ENCODE measurements at regions not wholly inside any gene's neighbourhood (a gene's known extent, or its start where the extent isn't known, plus 50 kb on each side); places are given as distances from the start of the nearest gene placed in this dataset.

DNA sequence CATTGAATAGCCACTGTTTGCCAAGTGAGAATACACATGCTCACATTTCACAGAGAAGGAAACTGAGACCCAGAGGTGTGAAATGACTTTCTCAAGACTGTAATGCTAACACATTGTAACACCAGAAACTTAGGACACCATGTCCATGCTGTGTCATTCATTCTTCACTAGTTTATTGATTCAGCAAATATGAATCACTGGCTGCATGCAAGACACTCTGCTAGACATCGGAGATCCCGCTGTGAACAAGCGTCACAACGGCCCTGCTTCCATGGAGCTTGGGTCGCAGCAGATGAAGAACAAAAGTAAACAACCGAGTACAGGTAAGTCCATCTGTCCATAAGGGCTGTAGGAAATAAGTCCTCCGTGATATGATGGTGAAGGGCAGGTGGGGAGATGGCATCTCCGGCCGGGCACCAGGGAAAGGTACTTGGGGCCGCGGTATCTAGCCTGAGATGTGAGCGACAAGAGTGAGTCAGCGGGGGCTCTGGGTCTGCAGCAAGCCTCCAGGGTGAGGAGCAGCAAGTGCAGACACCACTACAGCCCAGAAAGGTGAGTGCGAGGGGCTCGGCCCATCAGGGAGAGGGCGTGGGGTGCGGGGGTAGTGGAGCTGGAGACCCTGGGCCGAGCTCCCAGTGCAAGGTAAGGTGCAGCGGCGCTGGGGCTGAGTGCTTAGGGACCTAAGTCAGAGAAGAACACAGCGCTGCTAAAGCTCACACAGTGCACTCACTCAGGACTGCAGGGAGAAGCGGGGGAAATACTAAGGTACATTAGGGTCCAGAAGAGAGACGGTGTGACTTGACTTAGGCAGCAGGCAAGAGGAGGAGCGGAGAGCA lies 391.2 kb downstream of the FBXO15 start:
- TF ChIP-seq POLR2A (IDR thresholded peaks at IDR 0.05) (no peak), CTCF (IDR thresholded peaks at IDR 0.05) (no peak), POLR2AphosphoS5 (IDR thresholded peaks at IDR 0.05) (no peak), EP300 (IDR thresholded peaks at IDR 0.05) (no peak)
- DNase-seq: no peak
- intact Hi-C loops (cut with DNase I): no loop called here
- no peaks in the 10 kb centered on the region for H3K27me3 ChIP-seq
- WGBS, 2 donors: 91% methylated on average over 24 of the region's 24 CpGs
- no peak overlapping the region for H3K27ac ChIP-seq
- H3K9me3 ChIP-seq: no peaks in the 10 kb centered on the region
- H3K36me3 ChIP-seq: no peaks in the 10 kb centered on the region
- H3K4me1 ChIP-seq: no peaks in the 10 kb centered on the region
- no peak overlapping the region for H3K4me3 ChIP-seq

GRCh38 chr18:73752965-73753364 lies 394.7 kb downstream of the FBXO15 start:
- intact Hi-C loops (cut with DNase I): no loop called here

DNA sequence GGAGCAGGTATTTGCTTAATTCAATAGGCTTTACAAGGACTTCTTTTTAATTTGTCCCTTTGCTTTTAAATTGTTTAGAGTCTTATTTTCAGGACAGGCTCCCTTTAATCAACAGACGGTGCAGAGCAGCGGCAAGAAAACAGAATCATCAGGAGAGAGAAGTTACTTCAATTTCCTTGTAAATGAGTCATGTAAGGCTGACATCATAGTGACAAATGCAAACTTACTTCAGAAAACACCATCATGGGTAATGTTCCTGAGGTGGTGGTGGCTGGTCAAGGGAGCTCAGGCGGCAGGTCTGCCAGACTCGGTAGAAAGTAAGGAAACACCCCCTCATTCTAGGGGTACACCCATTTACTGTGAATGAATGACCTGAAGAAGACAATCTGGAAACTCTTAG lies 395.1 kb downstream of the FBXO15 start:
- Histone ChIP-seq H3K9me3 (no peaks in the 10 kb centered on the region), H3K4me1 (no peaks in the 10 kb centered on the region), H3K27me3 (no peaks in the 10 kb centered on the region), H3K4me3 (no peak overlapping the region), H3K36me3 (no peaks in the 10 kb centered on the region), H3K27ac (no peak overlapping the region)
- 83 to 84% methylated on average over 4 of the region's 4 CpGs for WGBS, 2 donors
- TF ChIP-seq POLR2AphosphoS5 (IDR thresholded peaks at IDR 0.05) (no peak), CTCF (IDR thresholded peaks at IDR 0.05) (no peak), EP300 (IDR thresholded peaks at IDR 0.05) (no peak), POLR2A (IDR thresholded peaks at IDR 0.05) (no peak)
- intact Hi-C loops (cut with DNase I): no loop called here
- no peak for DNase-seq

More at GRCh38 chr18:73752965-73753364, 394.7 kb downstream of the FBXO15 start:
- TF ChIP-seq POLR2AphosphoS5 (IDR thresholded peaks at IDR 0.05): no peak
- TF ChIP-seq POLR2A (IDR thresholded peaks at IDR 0.05): no peak
- TF ChIP-seq EP300 (IDR thresholded peaks at IDR 0.05): no peak
- TF ChIP-seq CTCF (IDR thresholded peaks at IDR 0.05): no peak
- Histone ChIP-seq H3K27ac (no peak overlapping the region), H3K9me3 (no peaks in the 10 kb centered on the region), H3K4me3 (no peak overlapping the region), H3K27me3 (no peaks in the 10 kb centered on the region), H3K36me3 (no peaks in the 10 kb centered on the region), H3K4me1 (no peaks in the 10 kb centered on the region)
- DNase-seq: no peak
- WGBS, 2 donors: 14 to 59% methylated on average over 2 of the region's 2 CpGs

GRCh38 chr18:73750052-73750451 lies 397.6 kb downstream of the FBXO15 start:
- TF ChIP-seq POLR2A (IDR thresholded peaks at IDR 0.05) (no peak), EP300 (IDR thresholded peaks at IDR 0.05) (no peak), POLR2AphosphoS5 (IDR thresholded peaks at IDR 0.05) (no peak), CTCF (IDR thresholded peaks at IDR 0.05) (no peak)
- WGBS, 2 donors: 88 to 89% methylated on average over 5 of the region's 5 CpGs
- Histone ChIP-seq H3K4me1 (no peaks in the 10 kb centered on the region), H3K9me3 (no peaks in the 10 kb centered on the region), H3K36me3 (no peaks in the 10 kb centered on the region), H3K27me3 (no peaks in the 10 kb centered on the region), H3K27ac (no peak overlapping the region), H3K4me3 (no peak overlapping the region)
- intact Hi-C loops (cut with DNase I): no loop called here
- DNase-seq: no peak
